ENCODE measurements at regions not wholly inside any gene's neighbourhood (a gene's known extent, or its start where the extent isn't known, plus 50 kb on each side); places are given as distances from the start of the nearest gene placed in this dataset.

DNA sequence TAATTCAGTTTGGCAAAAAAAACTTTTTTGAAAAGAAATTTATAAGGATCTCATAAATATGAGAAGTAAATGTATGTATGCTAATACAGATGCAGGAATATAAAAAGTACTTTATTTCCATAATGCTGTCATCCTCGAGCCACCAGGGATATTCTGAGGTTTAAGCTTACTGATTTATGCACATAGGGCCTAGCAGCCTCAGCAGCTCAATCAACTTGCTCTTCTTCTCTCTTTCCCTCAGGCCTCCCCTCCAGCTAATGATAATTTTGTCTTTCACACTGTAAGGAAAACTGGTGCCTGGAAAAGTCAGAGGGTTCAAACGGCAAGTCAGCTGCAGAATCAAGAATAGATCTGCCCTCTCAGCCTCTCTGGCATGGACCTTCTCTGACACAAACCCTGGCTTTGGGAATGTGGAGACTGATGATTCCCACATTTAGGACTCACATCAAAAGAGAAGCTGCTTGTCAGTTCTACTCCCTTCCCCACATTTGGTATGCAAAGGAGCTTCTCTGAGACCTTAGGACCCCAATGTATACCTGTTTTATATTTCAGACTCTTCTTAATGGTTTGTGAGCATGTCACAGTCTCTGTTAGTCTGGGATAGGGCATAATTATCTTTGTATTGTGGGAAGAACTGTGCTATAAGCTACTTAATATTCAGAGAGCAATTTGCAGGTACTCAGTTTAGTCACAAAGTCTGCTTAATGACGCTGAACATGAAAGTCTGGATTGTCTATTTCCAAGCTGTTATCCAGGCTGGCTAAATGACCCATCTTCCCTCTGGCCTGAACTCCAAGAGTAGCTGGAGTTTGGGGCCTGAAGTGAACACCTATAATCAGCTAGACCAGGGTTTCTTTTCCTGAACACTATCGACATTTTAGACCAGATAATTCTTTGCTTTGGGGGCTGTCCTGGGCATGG is 52.1 kb upstream of the DIPK1A start:
- DNase-seq, result no peak

DNA sequence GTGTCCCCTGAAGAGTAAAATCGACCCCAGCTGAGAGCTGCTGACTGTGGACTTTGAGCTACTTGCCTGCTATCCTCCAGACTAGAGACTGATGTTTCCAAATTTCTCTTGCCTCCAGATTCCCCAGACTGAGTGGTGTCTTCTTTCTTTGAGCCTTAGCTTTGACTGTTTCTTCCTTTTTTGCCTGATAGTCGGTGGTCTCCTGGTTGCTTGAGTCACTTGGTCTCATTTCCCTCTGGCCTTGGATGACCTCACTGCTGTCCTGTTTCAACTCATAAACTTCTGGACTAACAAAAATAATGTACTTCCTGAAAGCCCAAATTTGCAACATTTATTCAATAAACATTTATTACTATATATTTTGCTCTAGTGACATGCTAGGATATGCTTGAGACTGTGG is 52.9 kb upstream of the DIPK1A start:
- no peak for DNase-seq

DNA sequence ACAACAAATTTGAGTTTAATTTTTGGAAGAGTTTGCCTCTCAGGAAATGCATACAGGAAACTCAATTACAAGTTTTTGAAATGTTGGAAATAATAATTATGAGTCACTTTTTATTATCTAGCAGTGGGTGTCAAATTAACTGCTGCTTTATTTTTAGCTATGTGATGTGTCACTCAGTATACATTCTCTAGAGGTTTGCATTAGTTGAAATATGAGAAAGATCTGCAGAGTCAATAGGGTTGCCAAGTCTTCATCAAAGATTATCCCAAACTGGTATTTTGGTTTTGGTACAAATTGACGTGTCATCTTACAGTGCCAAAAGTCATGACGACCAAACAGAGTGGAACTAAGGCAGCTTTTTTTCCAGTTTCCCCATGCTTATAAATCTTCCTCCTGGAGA is 54.3 kb upstream of the DIPK1A start:
- no peak for DNase-seq

DNA sequence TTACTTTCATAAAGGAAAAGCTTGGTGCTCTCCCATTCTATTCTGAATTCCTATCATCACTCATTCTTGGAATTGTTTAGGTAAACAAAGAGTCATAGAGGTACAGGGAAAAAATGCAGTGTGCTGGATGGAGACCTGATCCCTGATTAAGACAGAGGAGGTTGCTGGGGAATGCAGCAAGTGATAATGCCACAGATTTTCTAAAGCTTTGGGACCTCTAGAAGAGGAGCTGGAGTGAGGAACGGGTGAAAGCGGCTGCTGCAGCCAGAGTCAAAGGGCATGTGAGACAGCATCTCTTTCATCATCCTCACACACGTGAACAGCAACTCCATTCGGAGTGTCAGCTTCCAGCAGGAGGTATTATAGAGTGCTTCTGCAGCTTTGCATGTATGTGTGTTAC is 54.9 kb upstream of the DIPK1A start:
- DNase-seq, result no peak

DNA sequence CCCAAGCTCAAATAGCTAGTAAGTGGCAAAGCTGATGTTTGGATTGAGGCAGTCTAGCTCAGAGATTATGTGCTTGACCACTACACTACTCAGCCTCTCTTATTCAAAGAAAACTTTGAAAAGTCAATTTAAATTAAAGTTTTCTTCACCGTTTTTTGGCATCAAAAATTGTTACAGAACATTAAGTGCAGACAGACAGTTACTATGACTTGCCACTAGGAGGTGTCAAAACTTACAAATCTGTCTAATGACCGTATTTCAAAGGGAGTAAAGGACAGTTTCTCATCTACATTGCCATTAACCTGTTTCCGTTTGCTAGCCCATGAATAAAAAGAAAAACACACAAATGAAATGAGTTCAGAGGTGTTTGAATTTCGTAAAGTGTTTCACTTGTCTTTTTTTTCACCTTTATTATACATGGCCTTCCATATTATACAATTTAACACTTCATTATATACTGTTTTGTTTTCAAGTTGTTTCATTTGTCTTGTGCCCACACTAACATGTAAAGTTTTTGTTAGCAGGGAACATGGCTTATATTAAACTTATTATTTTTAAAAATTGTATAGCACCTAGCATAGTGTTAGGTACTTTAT is 57.4 kb upstream of the MTF2 start:
- peak; percentile 24 for DNase-seq

DNA sequence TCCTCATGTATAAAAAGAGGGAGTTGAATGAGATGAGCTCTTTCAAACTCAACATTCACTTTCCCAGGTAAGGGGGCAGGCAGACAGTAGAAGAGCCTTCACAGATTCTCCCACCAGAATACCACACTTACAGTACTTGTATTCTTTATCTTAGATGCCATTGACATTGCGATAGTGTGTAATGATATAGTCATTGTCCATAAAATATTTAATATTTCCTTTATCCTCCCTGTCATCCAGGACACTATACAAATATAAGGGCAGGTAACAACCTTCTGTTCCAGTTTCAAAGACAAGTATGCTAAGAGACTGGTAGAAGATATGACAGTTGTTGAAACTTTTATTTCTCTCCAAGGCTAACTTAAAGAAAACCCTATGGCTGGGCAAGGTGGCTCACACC is 56.5 kb upstream of the MTF2 start:
- no peak for DNase-seq

DNA sequence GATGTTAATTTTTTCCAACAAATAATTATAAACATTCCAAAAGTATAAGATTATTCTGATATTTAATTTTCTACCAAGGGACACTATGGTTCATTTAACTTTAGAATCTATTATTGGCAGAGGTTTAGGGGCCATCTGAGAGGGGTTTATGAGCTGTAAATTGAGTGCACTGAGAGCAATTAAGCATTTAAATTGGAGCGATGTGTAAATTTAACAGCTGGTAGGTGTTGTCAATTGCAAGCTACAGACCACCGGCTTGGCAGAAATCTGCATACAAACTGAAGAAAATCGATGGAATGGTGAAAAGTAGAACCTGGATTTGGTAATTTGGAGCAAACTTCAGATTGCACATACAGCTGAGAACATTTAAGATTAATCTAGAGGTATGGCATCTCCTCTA is 55.8 kb upstream of the MTF2 start:
- no peak for DNase-seq

DNA sequence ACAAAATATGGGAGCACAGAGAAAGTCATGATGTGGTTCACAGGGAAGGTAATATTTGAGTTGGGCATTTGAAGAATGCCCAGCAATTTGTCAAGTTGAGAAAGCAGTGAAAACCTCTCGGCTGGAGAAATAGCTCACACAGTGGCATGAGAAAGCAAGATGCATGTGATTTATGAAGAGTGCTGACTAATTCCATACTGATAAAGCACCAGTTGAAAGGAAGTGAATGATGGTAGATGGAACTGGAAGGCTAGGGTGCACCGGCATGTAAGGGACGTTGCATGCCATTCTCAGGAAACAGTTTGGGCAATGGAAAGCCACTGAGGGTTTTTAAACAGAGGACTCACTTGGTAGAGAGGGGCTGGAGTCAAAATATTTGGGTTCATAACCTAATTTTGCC is 53.5 kb upstream of the MTF2 start:
- DNase-seq, result no peak

DNA sequence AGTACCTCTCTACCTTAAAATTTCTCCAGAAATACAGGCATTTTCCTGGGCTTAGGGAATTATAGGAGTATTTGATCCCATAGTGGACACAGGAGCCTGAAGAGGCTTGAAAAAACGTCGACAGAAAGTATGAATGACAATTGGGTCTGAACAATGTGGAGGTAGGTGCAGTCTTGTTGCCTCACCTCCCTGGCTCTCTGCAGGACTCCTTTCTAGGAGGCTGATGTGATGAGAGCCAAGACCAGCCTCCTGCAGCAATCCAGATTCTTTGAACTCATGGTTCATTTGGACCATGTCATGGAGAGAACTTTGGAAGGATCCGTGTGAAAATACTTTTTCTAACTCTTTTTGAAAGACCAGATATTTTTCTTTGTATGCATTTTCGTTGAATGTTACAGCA is 50.5 kb upstream of the MTF2 start:
- DNase-seq, result no peak

Data from KG1 (cell line).